Vagina (tissue), 2 donors: ENCODE measurements at regions not wholly inside any gene's neighbourhood (a gene's known extent, or its start where the extent isn't known, plus 50 kb on each side); places are given as distances from the start of the nearest gene placed in this dataset.

ENCODE experiments used
- CTCF ChIP-seq, 3 experiments: fragments of 450-650 bp in 2 of 3; fragments of 200-600 bp in 1 of 3; sonication (generic) in 1 of 3; IDR thresholded peaks; one replicate each; pipeline ENCODE4 v1.5.1; 2017 to 2019; ENCODE audit warnings: antibody characterized with exemption in 3 of 3, mild to moderate bottlenecking in 2 of 3, moderate library complexity in 2 of 3
- POLR2A ChIP-seq, 2 donors: fragments of 450-650 bp; IDR thresholded peaks; one replicate each; pipeline ENCODE4 v1.6.1; 2017; ENCODE audit warnings: antibody characterized with exemption in 2 of 2, mild to moderate bottlenecking in 2 of 2, moderate library complexity in 2 of 2
- POLR2AphosphoS5 ChIP-seq, 2 donors: sonication (generic); formaldehyde crosslinking; IDR thresholded peaks; one replicate each; pipeline ENCODE4 v1.9.0; 2017; ENCODE audit warnings: antibody characterized with exemption in 2 of 2, mild to moderate bottlenecking in 2 of 2, low read depth in 1 of 2; ENCODE audit not compliant: insufficient read depth in 1 of 2

GRCh38 chr18:40938615-40939014 is 1016.4 kb upstream of the PIK3C3 start:
- TF ChIP-seq CTCF (IDR thresholded peaks at IDR 0.05) = no peak
- no peak for TF ChIP-seq POLR2A (IDR thresholded peaks at IDR 0.05)
- TF ChIP-seq POLR2AphosphoS5 (IDR thresholded peaks at IDR 0.05; ENCODE audit: insufficient read depth in 1 of 2, low read depth in 1 of 2) = no peak
